Keratinocyte (primary cell): ENCODE measurements at regions not wholly inside any gene's neighbourhood (a gene's known extent, or its start where the extent isn't known, plus 50 kb on each side); places are given as distances from the start of the nearest gene placed in this dataset.

Experiments used
- DNase-seq: peaks from one replicate; pipeline ENCODE4 v3.0.0-alpha.2; 2011; ENCODE audit warnings: low read depth, missing footprints, low spot score
- FAIRE-seq: peaks from 2 replicates; lab custom pipeline; 2011; peaks lifted over from hg19 to GRCh38; lab: Jason Lieb, UNC
- H2AFZ ChIP-seq: 2 replicates; pipeline ENCODE4 v1.6.0; 2012; ENCODE audit warnings: low read length, control low read depth, inconsistent platforms; ENCODE audit not compliant: control insufficient read depth
- H3K27ac ChIP-seq: 2 replicates; pipeline ENCODE4 v1.5.1; 2011; ENCODE audit warnings: low read length; ENCODE audit not compliant: control insufficient read depth, insufficient read depth
- H3K27me3 ChIP-seq: 3 replicates; pipeline ENCODE4 v1.6.0; 2011; ENCODE audit warnings: low read length; ENCODE audit not compliant: control insufficient read depth, insufficient read depth; ENCODE audit errors: extremely low read depth
- H3K36me3 ChIP-seq, 2 experiments: 2 replicates in 1 of 2; 3 replicates in 1 of 2; pipeline ENCODE4 v1.5.1; 2011; ENCODE audit warnings: low read length in 2 of 2, mild to moderate bottlenecking in 1 of 2; ENCODE audit not compliant: control insufficient read depth in 2 of 2, insufficient read depth in 2 of 2; ENCODE audit errors: extremely low read depth in 1 of 2
- H3K4me1 ChIP-seq: 3 replicates; pipeline ENCODE4 v1.5.1; 2011; ENCODE audit warnings: low read length; ENCODE audit not compliant: control insufficient read depth, insufficient read depth; ENCODE audit errors: extremely low read depth
- H3K4me2 ChIP-seq: 3 replicates; pipeline ENCODE4 v1.6.0; 2011; ENCODE audit warnings: low read depth, low read length; ENCODE audit not compliant: control insufficient read depth, insufficient read depth; ENCODE audit errors: extremely low read depth
- H3K4me3 ChIP-seq, 3 experiments: fragments of 200-600 bp in 1 of 3; sonication (generic) in 1 of 3; 2 replicates in 2 of 3; 3 replicates in 1 of 3; pipeline ENCODE4 v1.5.1; 2011 to 2016; ENCODE audit warnings: low read length in 3 of 3, mild to moderate bottlenecking in 3 of 3, control low read depth in 2 of 3, inconsistent platforms in 1 of 3, low read depth in 1 of 3, mixed read lengths in 1 of 3, mixed run types in 1 of 3, moderate library complexity in 1 of 3; ENCODE audit not compliant: control insufficient read depth in 2 of 3, insufficient read depth in 2 of 3; ENCODE audit errors: extremely low read depth in 1 of 3
- H3K79me2 ChIP-seq: 2 replicates; pipeline ENCODE4 v1.6.0; 2012; ENCODE audit warnings: low read length; ENCODE audit not compliant: control insufficient read depth, insufficient read depth
- H3K9ac ChIP-seq: 3 replicates; pipeline ENCODE4 v1.6.0; 2011; ENCODE audit warnings: low read length; ENCODE audit not compliant: control insufficient read depth, insufficient read depth; ENCODE audit errors: extremely low read depth
- H3K9me1 ChIP-seq: 3 replicates; pipeline ENCODE4 v1.6.0; 2011; ENCODE audit warnings: low read length; ENCODE audit not compliant: control insufficient read depth, insufficient read depth; ENCODE audit errors: extremely low read depth
- H3K9me3 ChIP-seq: 2 replicates; pipeline ENCODE4 v1.5.1; 2012; ENCODE audit warnings: low read depth, low read length; ENCODE audit not compliant: control insufficient read depth
- H4K20me1 ChIP-seq: 3 replicates; pipeline ENCODE4 v1.6.0; 2011; ENCODE audit warnings: low read length; ENCODE audit not compliant: control insufficient read depth, insufficient read depth; ENCODE audit errors: extremely low read depth
- CTCF ChIP-seq, 3 experiments: IDR thresholded peaks in 1 of 3; conservative IDR thresholded peaks in 1 of 3; optimal IDR thresholded peaks in 1 of 3; 2 replicates in 2 of 3; 3 replicates in 1 of 3; pipeline versions ENCODE3 to v1.5.1; 2011; ENCODE audit warnings: low read length in 3 of 3, mild to moderate bottlenecking in 3 of 3, moderate library complexity in 2 of 3, control low read depth in 1 of 3, inconsistent platforms in 1 of 3; ENCODE audit not compliant: insufficient read depth in 2 of 3; ENCODE audit errors: extremely low read depth in 1 of 3
- EZH2 ChIP-seq: IDR thresholded peaks from one replicate; pipeline ENCODE4 v1.6.1; 2012; ENCODE audit warnings: inconsistent platforms, mild to moderate bottlenecking, low read length, moderate library complexity
- dilution Hi-C: fragments of 300-500 bp; cut with MboI; formaldehyde crosslinking; loops from one replicate; pipeline ENCODE4 v1.7.0; 2020; ENCODE audit warnings: low sequenced_read_pairs; ENCODE audit not compliant: extremely low pct_ligation_motif_present

GRCh38 chr12:67742461-67742860 lies 93.9 kb downstream of the DYRK2 start:
- Histone ChIP-seq H3K4me1 (no peaks in the 10 kb centered on the region), H4K20me1 (no peaks in the 10 kb centered on the region), H3K27ac (no peak overlapping the region), H3K27me3 (no peaks in the 10 kb centered on the region), H3K9ac (no peak overlapping the region), H3K36me3 (no peaks in the 10 kb centered on the region), H3K9me1 (no peaks in the 10 kb centered on the region), H2AFZ (no peak overlapping the region), H3K79me2 (no peaks in the 10 kb centered on the region), H3K4me2 (no peak overlapping the region), H3K4me3 (no peak overlapping the region), H3K9me3 (no peaks in the 10 kb centered on the region)
- FAIRE-seq: no peak
- TF ChIP-seq EZH2 (no peak), CTCF (optimal IDR thresholded peaks at IDR 0.05 in 1 of 3, IDR thresholded peaks at IDR 0.05 in 1 of 3, conservative IDR thresholded peaks at IDR 0.05 in 1 of 3; ENCODE audit: extremely low read depth in 1 of 3, insufficient read depth in 2 of 3, low read length in 3 of 3) (no peak)
- DNase-seq: no peak
- dilution Hi-C loops: no loop called here

GRCh38 chr12:67747869-67748742 lies 99.6 kb downstream of the DYRK2 start:
- DNase-seq (no peak), FAIRE-seq (no peak)
- peak overlapping the region; percentile 55 for H2AFZ ChIP-seq
- H4K20me1 ChIP-seq: no peaks in the 10 kb centered on the region
- H3K9me1 ChIP-seq: no peaks in the 10 kb centered on the region
- H3K4me2 ChIP-seq: peak overlapping the region; percentile 48
- TF ChIP-seq EZH2 (no peak), CTCF (optimal IDR thresholded peaks at IDR 0.05 in 1 of 3, IDR thresholded peaks at IDR 0.05 in 1 of 3, conservative IDR thresholded peaks at IDR 0.05 in 1 of 3; ENCODE audit: extremely low read depth in 1 of 3, insufficient read depth in 2 of 3, low read length in 3 of 3) (no peak)
- H3K9me3 ChIP-seq: no peaks in the 10 kb centered on the region
- dilution Hi-C loops: no loop called here
- H3K9ac ChIP-seq: no peak overlapping the region
- no peaks in the 10 kb centered on the region for H3K27me3 ChIP-seq
- peaks cover 20% of the 10 kb centered on the region for H3K4me1 ChIP-seq
- H3K4me3 ChIP-seq: no peak overlapping the region
- peak overlapping the region; percentile 34 for H3K27ac ChIP-seq
- H3K79me2 ChIP-seq: no peaks in the 10 kb centered on the region
- no peaks in the 10 kb centered on the region for H3K36me3 ChIP-seq
